Body of pancreas (tissue), 4 donors: ENCODE measurements at regions not wholly inside any gene's neighbourhood (a gene's known extent, or its start where the extent isn't known, plus 50 kb on each side); places are given as distances from the start of the nearest gene placed in this dataset.

Source experiments
- ATAC-seq: fragments of 150-250 bp; one replicate; pipeline ENCODE4 v1.9.1; 2016
- DNase-seq, 4 donors: peaks; one replicate each; pipeline ENCODE4 v3.0.0-alpha.2; 2019
- H3K27ac ChIP-seq, 4 donors: fragments of 200-600 bp; sonication (generic); 1 replicate in 3 of 4; 2 replicates in 1 of 4; pipeline versions ENCODE4 v1.5.1 to v1.6.1; 2016 to 2019; ENCODE audit warnings: mild to moderate bottlenecking in 1 of 4, mixed read lengths in 1 of 4, moderate library complexity in 1 of 4
- H3K27me3 ChIP-seq, 2 donors: fragments of 200-600 bp; sonication (generic); one replicate each; pipeline ENCODE4 v1.6.0; 2016; ENCODE audit warnings: mild to moderate bottlenecking in 1 of 2
- H3K36me3 ChIP-seq, 2 donors: fragments of 200-600 bp; sonication (generic); replicated peaks in 1 of 2; 2 replicates each; pipeline ENCODE4 v1.5.1; 2016; ENCODE audit warnings: low read depth in 2 of 2; ENCODE audit not compliant: insufficient read depth in 1 of 2
- H3K4me1 ChIP-seq: fragments of 200-600 bp; sonication (generic); one replicate; pipeline ENCODE4 v1.6.0; 2016
- H3K4me3 ChIP-seq, 2 donors: fragments of 200-600 bp; sonication (generic); 1 replicate in 1 of 2; 2 replicates in 1 of 2; pipeline ENCODE4 v1.5.1; 2016 to 2019
- H3K9me3 ChIP-seq, 3 donors: fragments of 200-600 bp; sonication (generic); 1 replicate in 2 of 3; 2 replicates in 1 of 3; pipeline ENCODE4 v1.5.1; 2016
- POLR2A ChIP-seq, 3 donors: fragments of 450-650 bp; IDR thresholded peaks; one replicate each; pipeline ENCODE4 v1.6.1; 2016; ENCODE audit warnings: antibody characterized with exemption in 3 of 3, mild to moderate bottlenecking in 2 of 3
- WGBS, 2 donors: methylation state at CpG; one replicate each; pipeline ENCODE4 v1.1.5; 2017; 5-methylcytosine and 5-hydroxymethylcytosine counted together
- intact Hi-C: fragments of 100-400 bp; cut with DNase I; formaldehyde crosslinking; loops from one replicate; pipeline ENCODE4 v1.15.1; 2023
- TF ChIP-seq, protein P1 (sequence below), 7 experiments: fragments of 450-650 bp in 4 of 7; fragments of 200-600 bp in 3 of 7; sonication (generic) in 3 of 7; IDR thresholded peaks; one replicate each; pipeline ENCODE4 v1.5.1; 2016 to 2019; ENCODE audit warnings: antibody characterized with exemption in 7 of 7

DNA sequence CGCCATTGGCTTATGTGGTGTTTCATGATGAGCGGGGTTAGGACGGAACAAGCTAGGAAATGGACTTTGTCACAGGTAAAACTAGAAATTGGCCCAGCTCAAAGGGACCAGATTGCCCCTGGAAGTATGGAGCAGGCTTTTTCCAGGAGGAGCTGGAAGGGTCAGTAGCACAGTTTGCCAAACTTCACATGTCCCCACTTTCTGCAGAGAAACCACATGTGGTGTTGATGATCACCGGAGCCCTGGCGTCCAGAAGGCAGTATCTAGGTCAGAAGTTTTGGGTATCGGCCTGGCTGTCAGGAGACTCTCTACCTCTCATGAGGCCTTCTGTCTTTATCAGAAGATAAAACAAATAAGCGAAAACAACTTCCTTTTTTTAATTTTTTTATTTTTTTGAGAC lies 248.5 kb downstream of the SOX9 start:
- Histone ChIP-seq H3K4me1 (peaks cover 3% of the 10 kb centered on the region), H3K36me3 (no peaks in the 10 kb centered on the region), H3K9me3 (no peaks in the 10 kb centered on the region), H3K27me3 (no peaks in the 10 kb centered on the region), H3K27ac (no peak overlapping the region), H3K4me3 (no peak overlapping the region)
- ATAC-seq (no peak), DNase-seq (no peak)
- TF ChIP-seq, protein P1, sequence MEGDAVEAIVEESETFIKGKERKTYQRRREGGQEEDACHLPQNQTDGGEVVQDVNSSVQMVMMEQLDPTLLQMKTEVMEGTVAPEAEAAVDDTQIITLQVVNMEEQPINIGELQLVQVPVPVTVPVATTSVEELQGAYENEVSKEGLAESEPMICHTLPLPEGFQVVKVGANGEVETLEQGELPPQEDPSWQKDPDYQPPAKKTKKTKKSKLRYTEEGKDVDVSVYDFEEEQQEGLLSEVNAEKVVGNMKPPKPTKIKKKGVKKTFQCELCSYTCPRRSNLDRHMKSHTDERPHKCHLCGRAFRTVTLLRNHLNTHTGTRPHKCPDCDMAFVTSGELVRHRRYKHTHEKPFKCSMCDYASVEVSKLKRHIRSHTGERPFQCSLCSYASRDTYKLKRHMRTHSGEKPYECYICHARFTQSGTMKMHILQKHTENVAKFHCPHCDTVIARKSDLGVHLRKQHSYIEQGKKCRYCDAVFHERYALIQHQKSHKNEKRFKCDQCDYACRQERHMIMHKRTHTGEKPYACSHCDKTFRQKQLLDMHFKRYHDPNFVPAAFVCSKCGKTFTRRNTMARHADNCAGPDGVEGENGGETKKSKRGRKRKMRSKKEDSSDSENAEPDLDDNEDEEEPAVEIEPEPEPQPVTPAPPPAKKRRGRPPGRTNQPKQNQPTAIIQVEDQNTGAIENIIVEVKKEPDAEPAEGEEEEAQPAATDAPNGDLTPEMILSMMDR (IDR thresholded peaks at IDR 0.05) = no peak
- TF ChIP-seq POLR2A (IDR thresholded peaks at IDR 0.05) = no peak
- intact Hi-C loops = no loop called here
- WGBS, 2 donors = 93% methylated on average over 7 of the region's 7 CpGs

DNA sequence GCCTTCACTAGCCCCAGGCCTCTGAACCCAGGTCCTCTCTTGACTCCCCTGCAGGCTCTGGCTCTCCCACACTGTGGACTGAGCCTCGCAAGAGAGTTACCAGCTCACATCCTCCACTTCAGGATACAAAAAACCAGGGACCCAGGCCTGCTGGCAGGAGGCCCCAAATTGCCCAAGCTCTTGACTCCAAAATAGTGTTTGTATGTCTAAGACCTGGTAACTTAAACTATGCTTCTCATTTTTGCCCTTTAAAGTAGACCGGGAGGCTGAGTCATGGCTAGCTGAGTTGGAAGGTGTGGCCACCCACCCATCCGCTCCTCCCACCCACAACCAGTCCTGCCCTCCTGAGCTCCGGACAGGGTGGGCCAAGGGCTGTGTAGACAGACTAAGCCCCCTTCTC lies 250.0 kb downstream of the SOX9 start:
- no peaks in the 10 kb centered on the region for H3K27me3 ChIP-seq
- no peak overlapping the region for H3K27ac ChIP-seq
- no peak for DNase-seq
- 85 to 92% methylated on average over 4 of the region's 4 CpGs for WGBS, 2 donors
- intact Hi-C loops = no loop called here
- no peaks in the 10 kb centered on the region for H3K36me3 ChIP-seq
- H3K4me1 ChIP-seq = peaks cover 3% of the 10 kb centered on the region
- no peak for ATAC-seq
- no peaks in the 10 kb centered on the region for H3K9me3 ChIP-seq
- H3K4me3 ChIP-seq = no peak overlapping the region
- TF ChIP-seq, protein P1 (IDR thresholded peaks at IDR 0.05) = no peak
- TF ChIP-seq POLR2A (IDR thresholded peaks at IDR 0.05) = no peak

DNA sequence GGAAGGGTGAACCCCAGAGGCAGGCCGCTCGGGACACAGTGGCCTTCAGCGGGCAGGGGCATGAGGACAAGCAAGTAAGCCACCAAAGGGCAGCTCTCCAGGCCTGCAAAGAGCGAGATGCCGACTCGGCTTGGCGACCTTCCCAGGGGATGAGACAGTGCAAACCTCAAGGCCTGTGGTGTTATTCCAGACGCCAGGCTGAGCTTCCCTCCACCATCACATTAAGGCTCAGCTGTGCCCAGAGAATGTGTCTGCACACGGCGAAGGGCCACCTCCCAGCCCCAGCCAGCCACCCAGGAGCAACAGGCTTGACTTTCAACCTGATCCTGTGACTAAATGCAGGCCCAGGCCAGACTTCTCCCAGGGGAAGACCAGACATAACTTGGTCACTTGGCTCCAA lies 251.4 kb downstream of the SOX9 start:
- TF ChIP-seq POLR2A (IDR thresholded peaks at IDR 0.05) = no peak
- TF ChIP-seq, protein P1 (IDR thresholded peaks at IDR 0.05) = no peak
- 91 to 100% methylated on average over 2 to 10 of the region's 10 CpGs for WGBS, 2 donors
- no peak overlapping the region for H3K4me3 ChIP-seq
- H3K4me1 ChIP-seq = peaks cover 3% of the 10 kb centered on the region
- H3K36me3 ChIP-seq = no peaks in the 10 kb centered on the region
- H3K27ac ChIP-seq = no peak overlapping the region
- DNase-seq (no peak), ATAC-seq (no peak)
- H3K27me3 ChIP-seq = no peaks in the 10 kb centered on the region
- no peaks in the 10 kb centered on the region for H3K9me3 ChIP-seq
- intact Hi-C loops = no loop called here

DNA sequence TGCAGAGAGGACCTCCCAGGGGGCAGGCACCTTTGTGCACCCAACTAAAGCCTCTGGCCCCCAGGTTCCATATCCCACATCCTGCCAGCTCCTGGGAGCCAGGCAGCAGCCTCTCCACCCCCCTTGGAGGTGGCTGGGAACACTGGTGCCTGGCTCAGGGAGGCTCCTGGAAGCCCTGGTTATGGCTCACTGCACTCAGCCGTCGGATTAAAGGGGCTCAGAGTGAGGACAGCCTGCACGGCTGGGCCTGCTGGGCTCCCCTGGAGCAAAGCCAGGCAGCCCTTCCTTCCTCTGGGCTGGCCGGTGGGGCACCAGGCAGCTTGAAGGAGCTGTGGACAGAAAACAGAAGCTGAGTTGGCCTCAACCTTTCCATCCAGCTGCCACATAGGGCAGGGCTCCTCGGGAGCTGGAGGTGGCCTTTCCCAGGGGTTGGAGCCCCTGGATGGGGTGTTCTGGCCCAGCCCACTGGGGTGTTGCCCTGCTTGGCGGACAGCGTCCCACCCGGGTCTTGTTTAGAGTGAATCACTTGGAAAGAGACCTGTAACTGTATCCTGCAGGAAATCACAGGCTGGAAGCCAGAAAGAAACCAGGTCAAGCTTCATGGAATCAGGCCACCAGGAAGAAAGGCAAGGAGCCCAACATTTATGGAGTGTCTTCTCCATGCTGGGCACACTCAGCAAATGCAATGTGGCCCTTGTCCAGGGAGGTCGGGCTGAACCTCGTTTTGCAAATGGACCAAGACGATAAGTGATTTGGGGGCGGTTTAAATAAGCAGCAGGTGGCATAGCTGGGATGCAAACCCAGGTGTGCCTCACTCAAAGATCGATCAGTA lies 253.3 kb downstream of the SOX9 start:
- ATAC-seq (no peak), DNase-seq (no peak)
- Histone ChIP-seq H3K4me1 (peaks cover 3% of the 10 kb centered on the region), H3K27ac (no peak overlapping the region), H3K4me3 (no peak overlapping the region), H3K9me3 (no peaks in the 10 kb centered on the region), H3K36me3 (no peaks in the 10 kb centered on the region), H3K27me3 (no peaks in the 10 kb centered on the region)
- intact Hi-C loops = no loop called here
- 64 to 69% methylated on average over 5 to 13 of the region's 13 CpGs for WGBS, 2 donors
- TF ChIP-seq POLR2A (IDR thresholded peaks at IDR 0.05) = no peak
- TF ChIP-seq, protein P1 (IDR thresholded peaks at IDR 0.05) = no peak
